DND-41 (cell line): ENCODE measurements at regions not wholly inside any gene's neighbourhood (a gene's known extent, or its start where the extent isn't known, plus 50 kb on each side); places are given as distances from the start of the nearest gene placed in this dataset.
"Not testable (repeated sequence)": the region's sequence is repeated elsewhere in the genome, so short reads cannot be mapped to it uniquely, and the experiment has no call there.

Experiments
- EZH2 ChIP-seq: IDR thresholded peaks from 3 replicates; pipeline ENCODE4 v1.6.1; 2012; ENCODE audit warnings: borderline replicate concordance, low read depth, mild to moderate bottlenecking, moderate library complexity, low read length, inconsistent platforms; ENCODE audit not compliant: severe bottlenecking
- TF ChIP-seq, protein P1 (sequence below): IDR thresholded peaks from 2 replicates; pipeline ENCODE4 v1.5.1; 2012; ENCODE audit warnings: borderline replicate concordance, low read length, moderate library complexity, mild to moderate bottlenecking; ENCODE audit not compliant: poor library complexity, severe bottlenecking; ENCODE audit errors: extremely low read depth

DNA sequence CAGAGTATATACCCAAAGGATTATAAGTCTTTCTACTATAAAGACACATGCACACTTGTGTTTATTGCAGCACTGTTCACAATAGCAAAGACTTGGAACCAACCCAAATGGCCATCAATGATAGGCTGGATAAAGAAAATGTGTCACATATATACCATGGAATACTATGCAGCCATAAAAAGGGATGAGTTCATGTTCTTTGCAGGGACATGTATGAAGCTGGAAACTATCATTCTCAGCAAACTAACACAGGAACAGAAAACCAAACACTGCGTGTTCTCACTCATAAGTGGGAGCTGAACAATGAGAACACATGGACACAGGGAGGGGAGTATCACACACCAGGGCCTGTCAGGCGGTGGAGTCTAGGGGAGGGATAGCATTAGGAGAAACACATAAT, 281.7 kb upstream of the MEF2C start:
- TF ChIP-seq, protein P1, sequence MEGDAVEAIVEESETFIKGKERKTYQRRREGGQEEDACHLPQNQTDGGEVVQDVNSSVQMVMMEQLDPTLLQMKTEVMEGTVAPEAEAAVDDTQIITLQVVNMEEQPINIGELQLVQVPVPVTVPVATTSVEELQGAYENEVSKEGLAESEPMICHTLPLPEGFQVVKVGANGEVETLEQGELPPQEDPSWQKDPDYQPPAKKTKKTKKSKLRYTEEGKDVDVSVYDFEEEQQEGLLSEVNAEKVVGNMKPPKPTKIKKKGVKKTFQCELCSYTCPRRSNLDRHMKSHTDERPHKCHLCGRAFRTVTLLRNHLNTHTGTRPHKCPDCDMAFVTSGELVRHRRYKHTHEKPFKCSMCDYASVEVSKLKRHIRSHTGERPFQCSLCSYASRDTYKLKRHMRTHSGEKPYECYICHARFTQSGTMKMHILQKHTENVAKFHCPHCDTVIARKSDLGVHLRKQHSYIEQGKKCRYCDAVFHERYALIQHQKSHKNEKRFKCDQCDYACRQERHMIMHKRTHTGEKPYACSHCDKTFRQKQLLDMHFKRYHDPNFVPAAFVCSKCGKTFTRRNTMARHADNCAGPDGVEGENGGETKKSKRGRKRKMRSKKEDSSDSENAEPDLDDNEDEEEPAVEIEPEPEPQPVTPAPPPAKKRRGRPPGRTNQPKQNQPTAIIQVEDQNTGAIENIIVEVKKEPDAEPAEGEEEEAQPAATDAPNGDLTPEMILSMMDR: not testable (repeated sequence)
- not testable (repeated sequence) for TF ChIP-seq EZH2
